SK-N-SH (cell line): ENCODE measurements at regions not wholly inside any gene's neighbourhood (a gene's known extent, or its start where the extent isn't known, plus 50 kb on each side); places are given as distances from the start of the nearest gene placed in this dataset.

Source experiments
- EZH2phosphoT487 ChIP-seq: fragments of 200-600 bp; sonication (generic); IDR thresholded peaks from 2 replicates; pipeline ENCODE4 v1.6.1; 2017; ENCODE audit warnings: low read depth, mixed run types, mild to moderate bottlenecking, antibody characterized with exemption, moderate library complexity, borderline replicate concordance
- FOXM1 ChIP-seq: IDR thresholded peaks from 2 replicates; pipeline ENCODE4 v1.4.0; 2012; ENCODE audit warnings: low read depth, mild to moderate bottlenecking
- RCOR1 ChIP-seq: fragments of 150-350 bp; IDR thresholded peaks from 2 replicates; pipeline ENCODE4 v1.6.1; 2017; ENCODE audit warnings: antibody characterized with exemption, low read length
- YY1 ChIP-seq: IDR thresholded peaks from 2 replicates; pipeline ENCODE4 v1.4.0; 2012; ENCODE audit warnings: low read depth, mild to moderate bottlenecking
- TF ChIP-seq, protein P1 (sequence below): fragments of 200-600 bp; sonication (generic); IDR thresholded peaks from 2 replicates; pipeline ENCODE4 v1.6.1; 2017; ENCODE audit warnings: antibody characterized with exemption, mild to moderate bottlenecking, moderate library complexity
- TF ChIP-seq, protein P2 (sequence below): IDR thresholded peaks from 2 replicates; pipeline ENCODE4 v1.6.1; 2012; ENCODE audit warnings: mild to moderate bottlenecking, low read depth, low read length, moderate library complexity

- TF ChIP-seq, protein P1, sequence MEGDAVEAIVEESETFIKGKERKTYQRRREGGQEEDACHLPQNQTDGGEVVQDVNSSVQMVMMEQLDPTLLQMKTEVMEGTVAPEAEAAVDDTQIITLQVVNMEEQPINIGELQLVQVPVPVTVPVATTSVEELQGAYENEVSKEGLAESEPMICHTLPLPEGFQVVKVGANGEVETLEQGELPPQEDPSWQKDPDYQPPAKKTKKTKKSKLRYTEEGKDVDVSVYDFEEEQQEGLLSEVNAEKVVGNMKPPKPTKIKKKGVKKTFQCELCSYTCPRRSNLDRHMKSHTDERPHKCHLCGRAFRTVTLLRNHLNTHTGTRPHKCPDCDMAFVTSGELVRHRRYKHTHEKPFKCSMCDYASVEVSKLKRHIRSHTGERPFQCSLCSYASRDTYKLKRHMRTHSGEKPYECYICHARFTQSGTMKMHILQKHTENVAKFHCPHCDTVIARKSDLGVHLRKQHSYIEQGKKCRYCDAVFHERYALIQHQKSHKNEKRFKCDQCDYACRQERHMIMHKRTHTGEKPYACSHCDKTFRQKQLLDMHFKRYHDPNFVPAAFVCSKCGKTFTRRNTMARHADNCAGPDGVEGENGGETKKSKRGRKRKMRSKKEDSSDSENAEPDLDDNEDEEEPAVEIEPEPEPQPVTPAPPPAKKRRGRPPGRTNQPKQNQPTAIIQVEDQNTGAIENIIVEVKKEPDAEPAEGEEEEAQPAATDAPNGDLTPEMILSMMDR: no peak
- no peak for TF ChIP-seq YY1
- TF ChIP-seq EZH2phosphoT487: no peak
- TF ChIP-seq FOXM1: no peak
- TF ChIP-seq, protein P2, sequence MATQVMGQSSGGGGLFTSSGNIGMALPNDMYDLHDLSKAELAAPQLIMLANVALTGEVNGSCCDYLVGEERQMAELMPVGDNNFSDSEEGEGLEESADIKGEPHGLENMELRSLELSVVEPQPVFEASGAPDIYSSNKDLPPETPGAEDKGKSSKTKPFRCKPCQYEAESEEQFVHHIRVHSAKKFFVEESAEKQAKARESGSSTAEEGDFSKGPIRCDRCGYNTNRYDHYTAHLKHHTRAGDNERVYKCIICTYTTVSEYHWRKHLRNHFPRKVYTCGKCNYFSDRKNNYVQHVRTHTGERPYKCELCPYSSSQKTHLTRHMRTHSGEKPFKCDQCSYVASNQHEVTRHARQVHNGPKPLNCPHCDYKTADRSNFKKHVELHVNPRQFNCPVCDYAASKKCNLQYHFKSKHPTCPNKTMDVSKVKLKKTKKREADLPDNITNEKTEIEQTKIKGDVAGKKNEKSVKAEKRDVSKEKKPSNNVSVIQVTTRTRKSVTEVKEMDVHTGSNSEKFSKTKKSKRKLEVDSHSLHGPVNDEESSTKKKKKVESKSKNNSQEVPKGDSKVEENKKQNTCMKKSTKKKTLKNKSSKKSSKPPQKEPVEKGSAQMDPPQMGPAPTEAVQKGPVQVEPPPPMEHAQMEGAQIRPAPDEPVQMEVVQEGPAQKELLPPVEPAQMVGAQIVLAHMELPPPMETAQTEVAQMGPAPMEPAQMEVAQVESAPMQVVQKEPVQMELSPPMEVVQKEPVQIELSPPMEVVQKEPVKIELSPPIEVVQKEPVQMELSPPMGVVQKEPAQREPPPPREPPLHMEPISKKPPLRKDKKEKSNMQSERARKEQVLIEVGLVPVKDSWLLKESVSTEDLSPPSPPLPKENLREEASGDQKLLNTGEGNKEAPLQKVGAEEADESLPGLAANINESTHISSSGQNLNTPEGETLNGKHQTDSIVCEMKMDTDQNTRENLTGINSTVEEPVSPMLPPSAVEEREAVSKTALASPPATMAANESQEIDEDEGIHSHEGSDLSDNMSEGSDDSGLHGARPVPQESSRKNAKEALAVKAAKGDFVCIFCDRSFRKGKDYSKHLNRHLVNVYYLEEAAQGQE: no peak
- TF ChIP-seq RCOR1: no peak
These were observed 118.9 kb upstream of the EOMES start for GRCh38 chr3:27840807-27841594.
